Large intestine (tissue), 3 donors: ENCODE measurements at regions not wholly inside any gene's neighbourhood (a gene's known extent, or its start where the extent isn't known, plus 50 kb on each side); places are given as distances from the start of the nearest gene placed in this dataset.
A peak's percentile ranks its signal among the peaks of the same experiment; 100 is the strongest.

Source experiments
- DNase-seq, 2 donors: peaks; one replicate each; pipeline versions ENCODE4 v3.0.0 to v3.0.0-alpha.2; 2013
- H3K27ac ChIP-seq: one replicate; pipeline ENCODE4 v1.5.1; 2013; ENCODE audit warnings: low read length
- H3K27me3 ChIP-seq: 2 replicates; pipeline ENCODE4 v1.6.1; 2013; ENCODE audit warnings: low read length; ENCODE audit not compliant: control insufficient read depth, insufficient read depth
- H3K36me3 ChIP-seq: 2 replicates; pipeline ENCODE4 v1.6.1; 2013; ENCODE audit warnings: low read length; ENCODE audit not compliant: control insufficient read depth, insufficient read depth
- H3K4me1 ChIP-seq: one replicate; pipeline ENCODE4 v1.6.1; 2013; ENCODE audit warnings: low read length; ENCODE audit not compliant: control insufficient read depth, insufficient read depth
- H3K4me3 ChIP-seq: one replicate; pipeline ENCODE4 v1.5.1; 2013; ENCODE audit warnings: low read length
- H3K9me3 ChIP-seq: one replicate; pipeline ENCODE4 v1.6.1; 2013; ENCODE audit warnings: mild to moderate bottlenecking, low read depth, low read length, moderate library complexity; ENCODE audit not compliant: control insufficient read depth
- WGBS: methylation state at CpG from one replicate; pipeline ENCODE4 v1.1.5; 2013; ENCODE audit warnings: low lambda C conversion rate; ENCODE audit not compliant: insufficient coverage; 5-methylcytosine and 5-hydroxymethylcytosine counted together

- Histone ChIP-seq H3K4me1 (peaks cover 10% of the 10 kb centered on the region), H3K27ac (no peak overlapping the region), H3K36me3 (no peaks in the 10 kb centered on the region), H3K9me3 (no peaks in the 10 kb centered on the region), H3K27me3 (peaks cover 4% of the 10 kb centered on the region), H3K4me3 (no peak overlapping the region)
- WGBS, result no CpG with 5 or more reads among the region's 4 CpGs
- no peak for DNase-seq
These were observed 54.5 kb upstream of the IRS2 start for GRCh38 chr13:109840893-109841287.

GRCh38 chr13:109840201-109840892 lies 54.0 kb upstream of the IRS2 start:
- H3K27me3 ChIP-seq, result peaks cover 4% of the 10 kb centered on the region
- DNase-seq, result no peak
- H3K4me3 ChIP-seq, result no peak overlapping the region
- H3K9me3 ChIP-seq, result no peaks in the 10 kb centered on the region
- no peak overlapping the region for H3K27ac ChIP-seq
- WGBS, result no CpG with 5 or more reads among the region's 9 CpGs
- H3K36me3 ChIP-seq, result no peaks in the 10 kb centered on the region
- H3K4me1 ChIP-seq, result peaks cover 11% of the 10 kb centered on the region

- no peak overlapping the region for H3K4me3 ChIP-seq
- H3K4me1 ChIP-seq, result peaks cover 11% of the 10 kb centered on the region
- H3K27me3 ChIP-seq, result peaks cover 4% of the 10 kb centered on the region
- no CpG with 5 or more reads among the region's 12 CpGs for WGBS
- H3K36me3 ChIP-seq, result no peaks in the 10 kb centered on the region
- peak; percentile 93 to 98 for DNase-seq
- H3K27ac ChIP-seq, result peak overlapping the region; percentile 67
- H3K9me3 ChIP-seq, result no peaks in the 10 kb centered on the region
These were observed 50.5 kb upstream of the IRS2 start for GRCh38 chr13:109836629-109837607.
